LNCAP (cell line): ENCODE measurements at regions not wholly inside any gene's neighbourhood (a gene's known extent, or its start where the extent isn't known, plus 50 kb on each side); places are given as distances from the start of the nearest gene placed in this dataset.

Experiments used
- CTCF ChIP-seq: fragments of 450-650 bp; IDR thresholded peaks from 2 replicates; pipeline ENCODE4 v1.5.1; 2017; ENCODE audit warnings: mild to moderate bottlenecking

GRCh38 chr5:100690036-100690560 is 154.9 kb downstream of the FAM174A start:
- TF ChIP-seq CTCF = no peak

- TF ChIP-seq CTCF = no peak
Measured at GRCh38 chr5:100691085-100691484, 155.9 kb downstream of the FAM174A start.

DNA sequence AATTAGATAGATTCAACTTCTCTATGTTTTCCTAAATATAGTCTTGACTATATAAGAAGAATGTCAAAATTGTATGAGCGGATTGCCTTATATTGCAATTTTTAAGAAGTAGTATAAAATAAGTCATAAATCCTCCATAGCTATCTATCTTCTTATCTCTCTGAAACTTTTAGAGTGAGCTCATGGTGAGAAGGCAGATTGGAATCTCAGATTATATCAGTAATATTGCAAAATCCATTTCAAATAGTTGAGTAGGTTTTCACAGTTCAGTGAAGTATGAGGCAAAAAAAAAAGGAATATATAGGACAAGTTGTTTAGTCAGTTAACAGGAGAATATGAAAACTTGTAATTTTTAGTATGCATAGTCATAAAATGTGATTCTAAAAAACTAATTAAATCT is 156.4 kb downstream of the FAM174A start:
- TF ChIP-seq CTCF = no peak

DNA sequence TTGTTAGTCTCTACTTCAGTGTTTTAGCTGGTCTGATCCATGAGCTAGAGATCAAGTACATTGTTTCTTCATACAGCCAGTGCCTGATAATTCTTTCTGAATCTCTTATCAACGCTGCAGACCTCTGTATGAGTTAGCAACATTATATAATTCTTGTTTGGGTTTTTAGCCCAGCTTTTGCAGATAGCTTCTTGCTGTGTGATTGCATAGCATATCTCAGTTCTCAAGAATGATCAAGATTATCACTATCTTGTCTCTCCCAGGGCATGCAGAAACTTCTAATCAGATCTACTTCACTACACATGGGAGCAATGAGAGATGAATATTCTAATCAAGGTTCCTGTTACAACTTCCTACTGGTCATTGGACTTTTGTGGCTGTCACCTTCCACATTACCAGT is 158.3 kb downstream of the FAM174A start:
- no peak for TF ChIP-seq CTCF

DNA sequence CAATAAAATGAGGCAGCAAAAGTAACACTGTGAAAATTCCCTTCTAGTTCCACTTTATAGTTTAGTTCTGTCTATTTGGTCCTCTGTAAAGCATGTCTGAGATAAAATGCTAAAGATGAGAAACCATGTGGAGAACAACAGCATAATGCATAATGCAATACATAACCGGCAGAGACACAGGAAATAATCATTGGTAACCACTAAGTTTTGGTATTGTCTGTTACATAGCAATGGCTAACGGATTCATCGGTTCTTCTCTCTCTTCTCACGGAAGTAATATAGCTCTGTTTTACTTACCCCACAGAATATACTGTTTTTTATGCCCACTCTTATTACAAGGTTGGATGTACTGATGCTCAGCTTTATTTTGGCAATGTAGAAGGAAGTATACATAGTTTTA is 158.9 kb downstream of the FAM174A start:
- no peak for TF ChIP-seq CTCF

- peak; percentile 35; the same call in 1 of the 2 replicates for TF ChIP-seq CTCF
Measured at GRCh38 chr5:100697970-100698369, 162.8 kb downstream of the FAM174A start.

- peak; percentile 49 for TF ChIP-seq CTCF
Measured at GRCh38 chr5:100706776-100707175, 171.6 kb downstream of the FAM174A start.

DNA sequence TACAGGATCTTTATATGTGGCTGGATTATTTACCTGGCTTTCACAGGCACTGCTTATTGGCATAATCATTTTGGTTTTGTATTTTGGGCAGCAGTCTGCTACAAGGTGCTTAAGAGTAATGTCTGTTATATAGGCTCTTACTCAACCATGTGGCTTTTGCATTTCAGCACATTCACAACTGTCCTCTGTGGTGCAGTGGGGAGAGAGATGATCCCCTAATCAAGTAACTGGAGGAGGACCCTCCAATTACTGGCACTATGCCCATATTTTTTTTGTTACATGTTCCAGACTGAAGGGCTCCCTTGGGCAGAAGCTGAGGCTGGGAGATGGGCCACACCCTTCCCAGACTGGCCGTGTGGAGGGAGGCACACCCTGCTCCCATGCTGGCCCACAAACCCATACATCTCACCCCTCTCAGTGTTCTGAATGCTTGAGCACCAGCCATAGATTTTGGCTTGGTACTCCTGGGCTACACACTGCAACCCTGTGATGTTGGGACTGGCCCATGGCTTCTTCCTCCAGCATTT is 173.5 kb downstream of the FAM174A start:
- no peak for TF ChIP-seq CTCF
